ENCODE measurements at regions not wholly inside any gene's neighbourhood (a gene's known extent, or its start where the extent isn't known, plus 50 kb on each side); places are given as distances from the start of the nearest gene placed in this dataset.

DNA sequence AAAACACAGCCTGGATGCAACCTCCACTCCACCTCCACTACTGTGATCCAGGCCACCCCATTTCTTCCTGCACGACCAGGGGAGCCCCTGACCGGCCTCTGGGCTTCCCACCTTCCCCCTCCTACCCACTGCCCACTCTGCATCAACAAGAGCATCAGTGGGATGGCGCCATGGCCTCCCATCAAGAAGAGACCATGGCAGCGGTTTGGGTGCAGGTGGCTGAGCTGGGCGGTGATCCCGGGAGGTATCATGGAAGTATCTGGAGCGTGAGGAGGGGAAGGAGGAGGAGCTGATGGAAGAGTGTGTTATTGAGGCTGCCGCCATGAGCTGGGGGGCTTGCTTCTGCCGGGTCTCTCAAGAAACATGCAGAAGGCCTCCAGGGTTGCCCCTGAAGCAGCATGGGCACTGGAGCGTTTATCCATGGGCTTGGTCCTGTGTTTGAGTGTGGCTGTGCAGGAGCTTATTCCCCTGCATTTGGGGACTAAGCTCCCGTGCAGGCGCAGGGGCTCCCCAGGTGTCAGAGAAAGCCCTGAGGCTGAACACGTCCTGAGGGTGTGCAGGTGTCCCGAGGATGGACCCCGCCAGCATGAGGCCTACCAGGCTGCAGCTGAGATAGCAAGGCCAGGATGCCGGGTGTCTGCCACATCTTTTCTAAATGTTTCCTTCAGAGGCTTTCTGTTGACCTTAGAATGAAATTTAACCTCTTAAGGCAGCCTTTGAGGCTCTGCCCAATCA is 99.2 kb upstream of the PCBD1 start:
- TF ChIP-seq, protein P1, sequence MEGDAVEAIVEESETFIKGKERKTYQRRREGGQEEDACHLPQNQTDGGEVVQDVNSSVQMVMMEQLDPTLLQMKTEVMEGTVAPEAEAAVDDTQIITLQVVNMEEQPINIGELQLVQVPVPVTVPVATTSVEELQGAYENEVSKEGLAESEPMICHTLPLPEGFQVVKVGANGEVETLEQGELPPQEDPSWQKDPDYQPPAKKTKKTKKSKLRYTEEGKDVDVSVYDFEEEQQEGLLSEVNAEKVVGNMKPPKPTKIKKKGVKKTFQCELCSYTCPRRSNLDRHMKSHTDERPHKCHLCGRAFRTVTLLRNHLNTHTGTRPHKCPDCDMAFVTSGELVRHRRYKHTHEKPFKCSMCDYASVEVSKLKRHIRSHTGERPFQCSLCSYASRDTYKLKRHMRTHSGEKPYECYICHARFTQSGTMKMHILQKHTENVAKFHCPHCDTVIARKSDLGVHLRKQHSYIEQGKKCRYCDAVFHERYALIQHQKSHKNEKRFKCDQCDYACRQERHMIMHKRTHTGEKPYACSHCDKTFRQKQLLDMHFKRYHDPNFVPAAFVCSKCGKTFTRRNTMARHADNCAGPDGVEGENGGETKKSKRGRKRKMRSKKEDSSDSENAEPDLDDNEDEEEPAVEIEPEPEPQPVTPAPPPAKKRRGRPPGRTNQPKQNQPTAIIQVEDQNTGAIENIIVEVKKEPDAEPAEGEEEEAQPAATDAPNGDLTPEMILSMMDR (IDR thresholded peaks at IDR 0.05), result no peak
- no peak for TF ChIP-seq POLR2A (IDR thresholded peaks at IDR 0.05)

All from upper lobe of left lung (tissue), 4 donors.